Caco-2 (cell line): ENCODE measurements at regions not wholly inside any gene's neighbourhood (a gene's known extent, or its start where the extent isn't known, plus 50 kb on each side); places are given as distances from the start of the nearest gene placed in this dataset.

ENCODE experiments used
- BruUV-seq: library from RNA; stranded (reverse); fragments of 400-500 nt; replicated peaks from 2 replicates; lab custom pipeline; 2021; lab: Mats Ljungman, UMichigan
- CTCF ChIA-PET: fragments of 300-600 bp; sonication (Branson Sonifier 250); formaldehyde crosslinking; loops from one replicate; lab custom pipeline; 2022; ENCODE audit warnings: antibody characterized with exemption; lab: Charles Lee
- POLR2A ChIA-PET: fragments of 300-600 bp; sonication (Branson Sonifier 250); formaldehyde crosslinking; loops from one replicate; lab custom pipeline; 2022; ENCODE audit warnings: antibody characterized with exemption; lab: Charles Lee
- DNase-seq, 2 experiments: peaks; one replicate each; pipeline versions ENCODE4 v3.0.0 to v3.0.0-alpha.2; 2020 to 2022
- H3K27me3 ChIP-seq: replicated peaks from 2 replicates; pipeline ENCODE4 v1.6.0; 2011; ENCODE audit warnings: low read length; ENCODE audit not compliant: control insufficient read depth, insufficient read depth
- H3K36me3 ChIP-seq: 2 replicates; pipeline ENCODE4 v1.5.1; 2011; ENCODE audit warnings: low read length; ENCODE audit not compliant: control insufficient read depth, insufficient read depth
- H3K4me1 ChIP-seq: fragments of 250-450 bp; sonication (Bioruptor Pico); 2 replicates; pipeline ENCODE4 v1.5.1; 2020; ENCODE audit warnings: mild to moderate bottlenecking
- H3K4me3 ChIP-seq: 2 replicates; pipeline ENCODE4 v1.5.1; 2011; ENCODE audit warnings: low read depth, mild to moderate bottlenecking, control low read depth, low read length
- H3K9me3 ChIP-seq: fragments of 250-450 bp; sonication (Bioruptor Pico); 2 replicates; pipeline ENCODE4 v1.5.1; 2020; ENCODE audit warnings: mild to moderate bottlenecking, moderate library complexity
- H3K27ac Mint-ChIP-seq: one replicate; pipeline ENCODE4 v1.8.0; 2022; ENCODE audit warnings: mixed read lengths; ENCODE audit not compliant: unreplicated experiment
- H3K27me3 Mint-ChIP-seq: one replicate; pipeline ENCODE4 v1.8.0; 2022; ENCODE audit warnings: mixed read lengths; ENCODE audit not compliant: insufficient read depth, unreplicated experiment
- H3K36me3 Mint-ChIP-seq: one replicate; pipeline ENCODE4 v1.8.0; 2022; ENCODE audit warnings: mild to moderate bottlenecking, mixed read lengths; ENCODE audit not compliant: insufficient read depth, unreplicated experiment
- H3K4me1 Mint-ChIP-seq: one replicate; pipeline ENCODE4 v1.8.0; 2022; ENCODE audit warnings: low read depth, mixed read lengths; ENCODE audit not compliant: unreplicated experiment
- H3K4me3 Mint-ChIP-seq: one replicate; pipeline ENCODE4 v1.8.0; 2022; ENCODE audit warnings: mild to moderate bottlenecking, moderate library complexity, mixed read lengths; ENCODE audit not compliant: unreplicated experiment
- H3K9me3 Mint-ChIP-seq: one replicate; pipeline ENCODE4 v1.8.0; 2022; ENCODE audit warnings: mixed read lengths; ENCODE audit not compliant: unreplicated experiment
- intact Hi-C: fragments of 100-400 bp; cut with micrococcal nuclease; formaldehyde crosslinking; loops from one replicate; pipeline ENCODE4 v1.10.0; 2022; ENCODE audit not compliant: unreplicated experiment
- TF ChIP-seq, protein P1 (sequence below), 2 experiments: fragments of 200-600 bp in 1 of 2; IDR thresholded peaks; 1 replicate in 1 of 2; 2 replicates in 1 of 2; pipeline versions ENCODE4 v1.5.1 to v1.8.0; 2011 to 2022; ENCODE audit warnings: antibody characterized with exemption in 1 of 2, control low read depth in 1 of 2, inconsistent platforms in 1 of 2, low read depth in 1 of 2, low read length in 1 of 2, mild to moderate bottlenecking in 1 of 2, moderate library complexity in 1 of 2; ENCODE audit not compliant: insufficient read depth in 1 of 2, severe bottlenecking in 1 of 2, unreplicated experiment in 1 of 2

- no peak overlapping the region for H3K4me3 ChIP-seq
- POLR2A ChIA-PET, result no interaction called here
- H3K36me3 ChIP-seq, result no peaks in the 10 kb centered on the region
- no peak overlapping the region for H3K27ac Mint-ChIP-seq
- CTCF ChIA-PET, result no interaction called here
- no peaks in the 10 kb centered on the region for H3K9me3 ChIP-seq
- H3K9me3 Mint-ChIP-seq, result no peaks in the 10 kb centered on the region
- no peaks in the 10 kb centered on the region for H3K4me1 ChIP-seq
- no peaks in the 10 kb centered on the region for H3K27me3 Mint-ChIP-seq
- H3K36me3 Mint-ChIP-seq, result no peaks in the 10 kb centered on the region
- DNase-seq, result no peak
- H3K4me1 Mint-ChIP-seq, result no peaks in the 10 kb centered on the region
- BruUV-seq, result no TSS peak
- no peak overlapping the region for H3K4me3 Mint-ChIP-seq
- no peaks in the 10 kb centered on the region for H3K27me3 ChIP-seq
- TF ChIP-seq, protein P1, sequence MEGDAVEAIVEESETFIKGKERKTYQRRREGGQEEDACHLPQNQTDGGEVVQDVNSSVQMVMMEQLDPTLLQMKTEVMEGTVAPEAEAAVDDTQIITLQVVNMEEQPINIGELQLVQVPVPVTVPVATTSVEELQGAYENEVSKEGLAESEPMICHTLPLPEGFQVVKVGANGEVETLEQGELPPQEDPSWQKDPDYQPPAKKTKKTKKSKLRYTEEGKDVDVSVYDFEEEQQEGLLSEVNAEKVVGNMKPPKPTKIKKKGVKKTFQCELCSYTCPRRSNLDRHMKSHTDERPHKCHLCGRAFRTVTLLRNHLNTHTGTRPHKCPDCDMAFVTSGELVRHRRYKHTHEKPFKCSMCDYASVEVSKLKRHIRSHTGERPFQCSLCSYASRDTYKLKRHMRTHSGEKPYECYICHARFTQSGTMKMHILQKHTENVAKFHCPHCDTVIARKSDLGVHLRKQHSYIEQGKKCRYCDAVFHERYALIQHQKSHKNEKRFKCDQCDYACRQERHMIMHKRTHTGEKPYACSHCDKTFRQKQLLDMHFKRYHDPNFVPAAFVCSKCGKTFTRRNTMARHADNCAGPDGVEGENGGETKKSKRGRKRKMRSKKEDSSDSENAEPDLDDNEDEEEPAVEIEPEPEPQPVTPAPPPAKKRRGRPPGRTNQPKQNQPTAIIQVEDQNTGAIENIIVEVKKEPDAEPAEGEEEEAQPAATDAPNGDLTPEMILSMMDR (IDR thresholded peaks at IDR 0.05; ENCODE audit: insufficient read depth in 1 of 2, low read depth in 1 of 2, low read length in 1 of 2, severe bottlenecking in 1 of 2, unreplicated experiment in 1 of 2), result no peak
- intact Hi-C loops, result no loop called here
Observed at GRCh38 chr13:44652168-44652567, 76.0 kb upstream of the TSC22D1 start.

DNA sequence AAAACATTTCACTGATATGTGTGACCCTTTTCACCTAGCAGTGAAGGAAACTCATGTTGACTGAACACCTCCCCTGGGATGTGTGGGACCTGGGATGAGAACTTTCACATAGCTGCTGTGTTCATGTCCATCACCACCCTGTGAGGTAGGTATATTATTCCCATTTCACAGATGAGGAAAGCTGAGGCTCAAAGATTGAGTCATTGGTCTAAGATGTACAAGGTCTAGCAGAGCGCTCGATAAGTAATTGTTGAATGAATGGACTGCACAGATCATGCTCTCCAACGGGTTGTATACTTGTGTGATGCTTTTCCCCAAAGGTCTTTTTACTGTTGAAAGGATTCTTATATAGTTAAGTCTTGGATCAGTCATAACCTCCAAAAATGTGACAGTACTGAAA is 75.6 kb upstream of the TSC22D1 start:
- BruUV-seq, result no TSS peak
- intact Hi-C loops, result no loop called here
- no peaks in the 10 kb centered on the region for H3K4me1 Mint-ChIP-seq
- no peaks in the 10 kb centered on the region for H3K27me3 ChIP-seq
- no peaks in the 10 kb centered on the region for H3K9me3 ChIP-seq
- CTCF ChIA-PET, result no interaction called here
- no peaks in the 10 kb centered on the region for H3K9me3 Mint-ChIP-seq
- DNase-seq, result no peak
- H3K27me3 Mint-ChIP-seq, result no peaks in the 10 kb centered on the region
- H3K27ac Mint-ChIP-seq, result no peak overlapping the region
- TF ChIP-seq, protein P1 (IDR thresholded peaks at IDR 0.05; ENCODE audit: insufficient read depth in 1 of 2, low read depth in 1 of 2, low read length in 1 of 2, severe bottlenecking in 1 of 2, unreplicated experiment in 1 of 2), result no peak
- H3K36me3 ChIP-seq, result no peaks in the 10 kb centered on the region
- no peak overlapping the region for H3K4me3 ChIP-seq
- no peak overlapping the region for H3K4me3 Mint-ChIP-seq
- POLR2A ChIA-PET, result no interaction called here
- no peaks in the 10 kb centered on the region for H3K36me3 Mint-ChIP-seq
- H3K4me1 ChIP-seq, result no peaks in the 10 kb centered on the region

DNA sequence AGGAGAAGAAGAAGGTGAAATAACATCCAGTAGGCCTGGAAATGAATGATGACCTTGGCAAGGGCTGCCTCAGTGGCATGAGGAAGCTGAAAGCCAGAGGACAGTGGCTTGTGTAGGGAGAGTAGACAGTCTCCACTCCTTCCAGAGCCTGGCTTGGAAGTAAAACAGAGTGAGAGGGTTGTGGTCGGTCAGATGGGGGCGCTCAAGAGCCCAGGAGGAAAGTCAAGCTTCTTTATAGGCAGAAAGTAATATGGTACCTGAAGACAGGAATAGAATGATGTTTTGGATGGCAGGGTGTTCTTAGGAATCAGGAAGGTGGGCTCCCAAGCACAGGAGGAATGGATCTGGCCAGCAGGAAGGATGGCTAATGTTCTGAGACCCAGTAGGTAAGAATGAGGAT is 75.1 kb upstream of the TSC22D1 start:
- POLR2A ChIA-PET, result no interaction called here
- H3K4me3 Mint-ChIP-seq, result no peak overlapping the region
- Histone ChIP-seq H3K36me3 (no peaks in the 10 kb centered on the region), H3K27me3 (no peaks in the 10 kb centered on the region), H3K4me1 (no peaks in the 10 kb centered on the region), H3K4me3 (no peak overlapping the region), H3K9me3 (no peaks in the 10 kb centered on the region)
- H3K27ac Mint-ChIP-seq, result no peak overlapping the region
- DNase-seq, result no peak
- intact Hi-C loops, result no loop called here
- H3K9me3 Mint-ChIP-seq, result no peaks in the 10 kb centered on the region
- no peaks in the 10 kb centered on the region for H3K36me3 Mint-ChIP-seq
- no TSS peak for BruUV-seq
- H3K4me1 Mint-ChIP-seq, result no peaks in the 10 kb centered on the region
- TF ChIP-seq, protein P1 (IDR thresholded peaks at IDR 0.05; ENCODE audit: insufficient read depth in 1 of 2, low read depth in 1 of 2, low read length in 1 of 2, severe bottlenecking in 1 of 2, unreplicated experiment in 1 of 2), result no peak
- CTCF ChIA-PET, result no interaction called here
- no peaks in the 10 kb centered on the region for H3K27me3 Mint-ChIP-seq
